HG03097 (cell line): ENCODE measurements at regions not wholly inside any gene's neighbourhood (a gene's known extent, or its start where the extent isn't known, plus 50 kb on each side); places are given as distances from the start of the nearest gene placed in this dataset.

ENCODE experiments used
- ATAC-seq: cut with Tn5 transposase; IDR thresholded peaks from one replicate; pipeline ENCODE4 v1.9.1; 2021; ENCODE audit not compliant: unreplicated experiment, low FRiP score

- ATAC-seq: no peak
These were observed 50.5 kb upstream of the FBRSL1 start for GRCh38 chr12:132439333-132439904.

GRCh38 chr12:132438726-132439125, 51.2 kb upstream of the FBRSL1 start:
- ATAC-seq: no peak

- ATAC-seq: no peak
These were observed 51.8 kb upstream of the FBRSL1 start for GRCh38 chr12:132437943-132438700.

- ATAC-seq: no peak
These were observed 52.6 kb upstream of the FBRSL1 start for GRCh38 chr12:132437252-132437932.

- ATAC-seq: no peak
These were observed 53.1 kb upstream of the FBRSL1 start for GRCh38 chr12:132436791-132437251.

- ATAC-seq: no peak
These were observed 54.3 kb upstream of the FBRSL1 start for GRCh38 chr12:132435486-132436187.

GRCh38 chr12:132433641-132434395, 56.1 kb upstream of the FBRSL1 start:
- ATAC-seq: no peak

GRCh38 chr12:132432721-132433577, 57.0 kb upstream of the FBRSL1 start:
- no peak for ATAC-seq

- no peak for ATAC-seq
These were observed 57.7 kb upstream of the FBRSL1 start for GRCh38 chr12:132432126-132432705.

- no peak for ATAC-seq
These were observed 58.8 kb upstream of the FBRSL1 start for GRCh38 chr12:132430838-132431774.

GRCh38 chr12:132429946-132430643, 59.9 kb upstream of the FBRSL1 start:
- ATAC-seq: peak; percentile 56

GRCh38 chr12:132429602-132429945, 60.4 kb upstream of the FBRSL1 start:
- no peak for ATAC-seq

- no peak for ATAC-seq
These were observed 60.9 kb upstream of the FBRSL1 start for GRCh38 chr12:132428936-132429601.

GRCh38 chr12:132427999-132428935, 61.7 kb upstream of the FBRSL1 start:
- no peak for ATAC-seq

GRCh38 chr12:132427174-132427768, 62.7 kb upstream of the FBRSL1 start:
- no peak for ATAC-seq
